A549 (cell line): ENCODE measurements at regions not wholly inside any gene's neighbourhood (a gene's known extent, or its start where the extent isn't known, plus 50 kb on each side); places are given as distances from the start of the nearest gene placed in this dataset.

Experiments used
- EP300 ChIP-seq, 2 experiments: fragments of >200 bp; sonication (Bioruptor Twin); formaldehyde crosslinking; IDR thresholded peaks; 2 replicates in 1 of 2; 3 replicates in 1 of 2; pipeline ENCODE4 v1.6.1; 2016 to 2017
- FOSL2 ChIP-seq, 2 experiments: fragments of 450-650 bp in 1 of 2; fragments of >200 bp in 1 of 2; sonication (Bioruptor Twin) in 1 of 2; formaldehyde crosslinking; IDR thresholded peaks; 2 replicates each; pipeline versions ENCODE4 v1.5.0 to v1.6.1; 2016 to 2020; ENCODE audit warnings: mild to moderate bottlenecking in 1 of 2, moderate library complexity in 1 of 2
- JUNB ChIP-seq: fragments of >200 bp; sonication (Bioruptor Twin); formaldehyde crosslinking; IDR thresholded peaks from 2 replicates; pipeline ENCODE4 v1.6.1; 2016
- MAFK ChIP-seq: fragments of 450-650 bp; IDR thresholded peaks from 2 replicates; pipeline ENCODE4 v1.6.1; 2014; ENCODE audit not compliant: partially characterized antibody
- POLR2A ChIP-seq: IDR thresholded peaks from 2 replicates; pipeline ENCODE4 v1.6.1; 2012; ENCODE audit warnings: mild to moderate bottlenecking, low read length
- REST ChIP-seq: fragments of 200-600 bp; sonication (generic); IDR thresholded peaks from 2 replicates; pipeline ENCODE4 v1.6.1; 2016; ENCODE audit warnings: antibody characterized with exemption, mild to moderate bottlenecking, moderate library complexity
- ZNF302 ChIP-seq: fragments of 250-450 bp; sonication (Bioruptor Pico); IDR thresholded peaks from 2 replicates; pipeline ENCODE4 v1.9.0; 2021; ENCODE audit warnings: inconsistent platforms, mild to moderate bottlenecking, moderate library complexity
- TF ChIP-seq, protein P1 (sequence below): fragments of >200 bp; sonication (Bioruptor Twin); formaldehyde crosslinking; IDR thresholded peaks from 3 replicates; pipeline ENCODE4 v1.5.1; 2016
- TF ChIP-seq, protein P2 (sequence below): fragments of 450-650 bp; IDR thresholded peaks from 2 replicates; pipeline ENCODE4 v1.6.1; 2014; ENCODE audit warnings: antibody characterized with exemption
- TF ChIP-seq, protein P3 (sequence below): IDR thresholded peaks from 2 replicates; pipeline ENCODE4 v1.6.1; 2012

GRCh38 chr12:105506678-105507310 lies 176.3 kb downstream of the C12orf75 start:
- TF ChIP-seq ZNF302 (CRISPR knock-in tag) (no peak), POLR2A (no peak), REST (no peak), EP300 (IDR thresholded peaks at IDR 0.05) (no peak), MAFK (no peak), FOSL2 (IDR thresholded peaks at IDR 0.05) (no peak), FOSL2 (CRISPR knock-in tag; IDR thresholded peaks at IDR 0.05) (no peak), JUNB (no peak)
- TF ChIP-seq, protein P1, sequence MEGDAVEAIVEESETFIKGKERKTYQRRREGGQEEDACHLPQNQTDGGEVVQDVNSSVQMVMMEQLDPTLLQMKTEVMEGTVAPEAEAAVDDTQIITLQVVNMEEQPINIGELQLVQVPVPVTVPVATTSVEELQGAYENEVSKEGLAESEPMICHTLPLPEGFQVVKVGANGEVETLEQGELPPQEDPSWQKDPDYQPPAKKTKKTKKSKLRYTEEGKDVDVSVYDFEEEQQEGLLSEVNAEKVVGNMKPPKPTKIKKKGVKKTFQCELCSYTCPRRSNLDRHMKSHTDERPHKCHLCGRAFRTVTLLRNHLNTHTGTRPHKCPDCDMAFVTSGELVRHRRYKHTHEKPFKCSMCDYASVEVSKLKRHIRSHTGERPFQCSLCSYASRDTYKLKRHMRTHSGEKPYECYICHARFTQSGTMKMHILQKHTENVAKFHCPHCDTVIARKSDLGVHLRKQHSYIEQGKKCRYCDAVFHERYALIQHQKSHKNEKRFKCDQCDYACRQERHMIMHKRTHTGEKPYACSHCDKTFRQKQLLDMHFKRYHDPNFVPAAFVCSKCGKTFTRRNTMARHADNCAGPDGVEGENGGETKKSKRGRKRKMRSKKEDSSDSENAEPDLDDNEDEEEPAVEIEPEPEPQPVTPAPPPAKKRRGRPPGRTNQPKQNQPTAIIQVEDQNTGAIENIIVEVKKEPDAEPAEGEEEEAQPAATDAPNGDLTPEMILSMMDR = no peak
- TF ChIP-seq, protein P2, sequence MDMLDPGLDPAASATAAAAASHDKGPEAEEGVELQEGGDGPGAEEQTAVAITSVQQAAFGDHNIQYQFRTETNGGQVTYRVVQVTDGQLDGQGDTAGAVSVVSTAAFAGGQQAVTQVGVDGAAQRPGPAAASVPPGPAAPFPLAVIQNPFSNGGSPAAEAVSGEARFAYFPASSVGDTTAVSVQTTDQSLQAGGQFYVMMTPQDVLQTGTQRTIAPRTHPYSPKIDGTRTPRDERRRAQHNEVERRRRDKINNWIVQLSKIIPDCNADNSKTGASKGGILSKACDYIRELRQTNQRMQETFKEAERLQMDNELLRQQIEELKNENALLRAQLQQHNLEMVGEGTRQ = no peak
- TF ChIP-seq, protein P3, sequence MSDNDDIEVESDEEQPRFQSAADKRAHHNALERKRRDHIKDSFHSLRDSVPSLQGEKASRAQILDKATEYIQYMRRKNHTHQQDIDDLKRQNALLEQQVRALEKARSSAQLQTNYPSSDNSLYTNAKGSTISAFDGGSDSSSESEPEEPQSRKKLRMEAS = no peak
